ENCODE measurements at regions not wholly inside any gene's neighbourhood (a gene's known extent, or its start where the extent isn't known, plus 50 kb on each side); places are given as distances from the start of the nearest gene placed in this dataset.

DNA sequence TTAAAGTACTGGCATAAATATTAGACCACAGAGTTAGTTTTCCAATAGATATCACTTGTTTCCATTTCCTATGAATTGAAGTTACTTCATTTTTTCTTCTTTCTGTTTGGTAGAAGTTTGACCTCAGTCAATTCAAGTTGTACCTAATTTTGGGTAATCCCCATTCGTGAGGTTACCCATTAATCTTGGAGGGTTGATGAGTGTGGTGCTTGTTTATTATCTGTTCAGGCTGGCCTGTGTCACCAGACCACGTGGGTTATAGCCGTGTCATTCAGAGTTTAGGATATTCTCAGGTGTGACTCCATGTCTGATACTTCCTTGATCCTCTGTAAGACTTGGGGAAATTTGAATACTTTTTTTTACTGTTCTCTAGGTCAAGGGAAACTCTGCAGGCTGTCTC is 133.9 kb upstream of the TPK1 start:
- H3K9me3 ChIP-seq: no peaks in the 10 kb centered on the region
- intact Hi-C loops (cut with DNase I): no loop called here
- no peak overlapping the region for H3K4me3 ChIP-seq
- H3K27me3 ChIP-seq: no peaks in the 10 kb centered on the region
- 63 to 79% (median 74%) methylated on average over 3 of the region's 3 CpGs for WGBS, 3 donors
- no peaks in the 10 kb centered on the region for H3K4me1 ChIP-seq (ENCODE audit: insufficient read depth)
- H3K36me3 ChIP-seq: no peaks in the 10 kb centered on the region
- no peak for DNase-seq
- no peak overlapping the region for H3K27ac ChIP-seq
- no peak for TF ChIP-seq EP300 (IDR thresholded peaks at IDR 0.05)
- TF ChIP-seq, protein P1, sequence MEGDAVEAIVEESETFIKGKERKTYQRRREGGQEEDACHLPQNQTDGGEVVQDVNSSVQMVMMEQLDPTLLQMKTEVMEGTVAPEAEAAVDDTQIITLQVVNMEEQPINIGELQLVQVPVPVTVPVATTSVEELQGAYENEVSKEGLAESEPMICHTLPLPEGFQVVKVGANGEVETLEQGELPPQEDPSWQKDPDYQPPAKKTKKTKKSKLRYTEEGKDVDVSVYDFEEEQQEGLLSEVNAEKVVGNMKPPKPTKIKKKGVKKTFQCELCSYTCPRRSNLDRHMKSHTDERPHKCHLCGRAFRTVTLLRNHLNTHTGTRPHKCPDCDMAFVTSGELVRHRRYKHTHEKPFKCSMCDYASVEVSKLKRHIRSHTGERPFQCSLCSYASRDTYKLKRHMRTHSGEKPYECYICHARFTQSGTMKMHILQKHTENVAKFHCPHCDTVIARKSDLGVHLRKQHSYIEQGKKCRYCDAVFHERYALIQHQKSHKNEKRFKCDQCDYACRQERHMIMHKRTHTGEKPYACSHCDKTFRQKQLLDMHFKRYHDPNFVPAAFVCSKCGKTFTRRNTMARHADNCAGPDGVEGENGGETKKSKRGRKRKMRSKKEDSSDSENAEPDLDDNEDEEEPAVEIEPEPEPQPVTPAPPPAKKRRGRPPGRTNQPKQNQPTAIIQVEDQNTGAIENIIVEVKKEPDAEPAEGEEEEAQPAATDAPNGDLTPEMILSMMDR (IDR thresholded peaks at IDR 0.05): no peak
- no peak for TF ChIP-seq POLR2A (IDR thresholded peaks at IDR 0.05)

DNA sequence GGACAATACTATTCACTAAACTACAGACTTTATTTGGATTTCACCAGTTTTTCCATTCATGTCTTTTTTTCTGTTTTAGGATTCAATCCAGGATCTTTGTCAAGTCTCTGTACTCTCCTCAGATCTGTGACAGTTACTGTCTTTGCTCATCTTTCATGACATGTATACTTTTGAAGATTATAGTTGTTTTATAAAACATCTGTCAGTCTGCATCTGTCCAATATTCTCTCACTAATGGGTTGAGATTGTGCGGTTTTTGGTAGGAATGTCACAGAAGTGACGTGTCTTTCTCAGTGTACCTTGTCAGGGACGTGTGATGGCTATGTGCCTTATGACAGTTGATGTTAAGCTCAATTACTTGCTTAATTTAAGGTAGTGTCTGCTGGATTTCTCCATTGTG is 124.9 kb upstream of the TPK1 start:
- Histone ChIP-seq H3K9me3 (no peaks in the 10 kb centered on the region), H3K27me3 (no peaks in the 10 kb centered on the region), H3K27ac (no peak overlapping the region), H3K36me3 (no peaks in the 10 kb centered on the region), H3K4me3 (no peak overlapping the region), H3K4me1 (ENCODE audit: insufficient read depth) (no peaks in the 10 kb centered on the region)
- TF ChIP-seq POLR2A (IDR thresholded peaks at IDR 0.05): no peak
- 85 to 87% (median 85%) methylated on average over 3 of the region's 3 CpGs for WGBS, 3 donors
- intact Hi-C loops (cut with DNase I): no loop called here
- no peak for DNase-seq

- no peak for DNase-seq
- Histone ChIP-seq H3K4me3 (no peak overlapping the region), H3K9me3 (no peaks in the 10 kb centered on the region), H3K27ac (no peak overlapping the region), H3K36me3 (no peaks in the 10 kb centered on the region), H3K4me1 (ENCODE audit: insufficient read depth) (no peaks in the 10 kb centered on the region), H3K27me3 (no peaks in the 10 kb centered on the region)
- WGBS, 3 donors: 40 to 57% (median 47%) methylated on average over 2 of the region's 2 CpGs
- TF ChIP-seq, protein P1 (IDR thresholded peaks at IDR 0.05): no peak
- TF ChIP-seq POLR2A (IDR thresholded peaks at IDR 0.05): no peak
- no peak for TF ChIP-seq EP300 (IDR thresholded peaks at IDR 0.05)
- intact Hi-C loops (cut with DNase I): no loop called here
Observed at GRCh38 chr7:144957998-144958397, 122.1 kb upstream of the TPK1 start.

GRCh38 chr7:144955422-144955821 is 119.6 kb upstream of the TPK1 start:
- no peaks in the 10 kb centered on the region for H3K9me3 ChIP-seq
- intact Hi-C loops (cut with DNase I): no loop called here
- H3K27me3 ChIP-seq: no peaks in the 10 kb centered on the region
- 80 to 86% (median 82%) methylated on average over 1 of the region's 1 CpG for WGBS, 3 donors
- H3K4me1 ChIP-seq (ENCODE audit: insufficient read depth): no peaks in the 10 kb centered on the region
- no peak overlapping the region for H3K4me3 ChIP-seq
- no peak overlapping the region for H3K27ac ChIP-seq
- no peaks in the 10 kb centered on the region for H3K36me3 ChIP-seq
- no peak for DNase-seq
- TF ChIP-seq, protein P1 (IDR thresholded peaks at IDR 0.05): no peak
- TF ChIP-seq POLR2A (IDR thresholded peaks at IDR 0.05) (no peak), EP300 (IDR thresholded peaks at IDR 0.05) (no peak)

DNA sequence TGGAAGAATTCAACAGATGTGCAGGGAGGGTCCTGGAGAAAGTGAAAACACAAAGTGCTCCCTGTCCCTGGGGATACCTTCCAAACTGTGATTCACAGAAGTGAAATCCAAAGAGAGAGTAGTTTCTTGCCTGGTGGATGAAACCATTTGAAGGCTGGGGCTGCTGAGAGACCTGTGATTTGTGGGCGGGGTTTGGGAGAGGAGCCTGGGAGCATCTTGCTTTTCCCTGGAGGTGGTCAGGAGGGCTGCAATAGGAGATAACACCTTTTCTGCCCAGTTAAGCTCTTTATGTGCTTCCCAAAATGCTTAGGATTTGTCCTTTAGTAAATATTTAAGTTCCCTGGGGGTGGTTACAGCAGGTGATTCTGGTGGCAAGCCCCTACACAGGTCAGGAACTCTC is 105.3 kb upstream of the TPK1 start:
- TF ChIP-seq, protein P1 (IDR thresholded peaks at IDR 0.05): no peak
- no peak for TF ChIP-seq EP300 (IDR thresholded peaks at IDR 0.05)
- no peak for TF ChIP-seq POLR2A (IDR thresholded peaks at IDR 0.05)
- Histone ChIP-seq H3K4me3 (no peak overlapping the region), H3K9me3 (no peaks in the 10 kb centered on the region), H3K27me3 (no peaks in the 10 kb centered on the region), H3K27ac (no peak overlapping the region), H3K4me1 (ENCODE audit: insufficient read depth) (no peaks in the 10 kb centered on the region), H3K36me3 (no peaks in the 10 kb centered on the region)
- intact Hi-C loops (cut with DNase I): no loop called here
- WGBS, 3 donors: 75 to 95% (median 76%) methylated on average over 1 of the region's 1 CpG
- no peak for DNase-seq
